NCI-H748 treated with DMSO at 0.1 percent for 48 hours (cell line): ENCODE measurements at regions not wholly inside any gene's neighbourhood (a gene's known extent, or its start where the extent isn't known, plus 50 kb on each side); places are given as distances from the start of the nearest gene placed in this dataset.

Experiments used
- DNase-seq: peaks from one replicate; lab custom pipeline; 2025; lab: John Stamatoyannopoulos, UW

DNA sequence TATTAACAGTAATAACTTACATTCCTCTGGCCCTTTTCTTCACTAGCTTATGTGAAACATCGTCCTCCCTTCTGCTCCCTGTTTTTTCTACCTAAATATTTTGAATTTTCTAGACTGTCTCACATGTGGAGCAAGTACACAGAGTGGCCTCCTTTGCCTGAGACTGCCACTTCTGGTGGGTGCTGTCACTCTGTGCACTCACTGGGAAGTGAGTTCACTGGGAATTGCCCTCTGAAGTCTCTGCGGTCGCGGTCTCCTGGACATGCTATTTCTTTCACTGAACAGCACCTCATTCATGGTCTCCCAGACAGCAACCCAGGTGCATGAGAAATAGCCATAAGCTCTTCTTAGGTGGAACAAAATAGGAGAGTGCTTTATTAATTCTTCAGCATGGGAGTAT lies 1179.7 kb upstream of the ADGRL3 start:
- DNase-seq = no peak

DNA sequence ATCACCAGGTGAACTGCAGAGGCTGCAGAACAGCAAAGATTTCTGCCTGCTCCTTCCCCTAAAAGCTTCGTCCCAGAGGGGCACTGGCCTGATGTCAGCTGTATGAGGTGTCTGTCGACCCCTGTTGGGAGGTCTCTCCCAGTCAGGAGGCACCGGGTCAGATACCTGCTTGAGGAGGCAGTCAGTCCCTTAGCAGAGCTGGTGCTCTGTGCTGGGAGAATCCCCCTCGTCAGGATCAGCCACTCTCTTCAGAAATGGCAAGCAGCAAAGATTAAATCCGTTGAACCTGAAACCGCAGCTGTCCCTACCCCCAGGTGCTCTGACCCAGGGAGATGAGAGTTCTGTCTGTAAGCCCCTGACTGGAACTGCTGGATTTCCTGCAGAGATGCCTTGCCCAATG lies 1166.3 kb upstream of the ADGRL3 start:
- no peak for DNase-seq

DNA sequence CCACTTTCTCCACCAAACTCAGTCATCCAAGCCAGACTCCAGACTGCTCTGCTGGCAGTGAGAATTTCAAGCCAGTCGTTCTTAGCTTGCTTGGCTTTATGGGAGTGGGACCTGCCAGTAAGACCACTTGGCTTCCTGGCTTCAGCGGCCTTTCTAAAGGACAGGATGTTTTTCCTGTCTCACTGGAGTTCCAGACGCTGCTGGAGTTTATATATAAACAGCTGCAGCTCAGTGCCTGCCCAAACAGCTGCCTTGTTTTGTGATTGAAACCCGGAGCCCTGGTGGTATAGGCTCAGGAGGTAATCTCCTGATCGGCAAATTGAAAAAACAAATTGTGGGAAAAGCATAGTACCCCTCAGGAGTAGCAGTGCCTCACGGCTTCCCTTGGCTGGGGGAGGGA lies 1165.8 kb upstream of the ADGRL3 start:
- DNase-seq = no peak

DNA sequence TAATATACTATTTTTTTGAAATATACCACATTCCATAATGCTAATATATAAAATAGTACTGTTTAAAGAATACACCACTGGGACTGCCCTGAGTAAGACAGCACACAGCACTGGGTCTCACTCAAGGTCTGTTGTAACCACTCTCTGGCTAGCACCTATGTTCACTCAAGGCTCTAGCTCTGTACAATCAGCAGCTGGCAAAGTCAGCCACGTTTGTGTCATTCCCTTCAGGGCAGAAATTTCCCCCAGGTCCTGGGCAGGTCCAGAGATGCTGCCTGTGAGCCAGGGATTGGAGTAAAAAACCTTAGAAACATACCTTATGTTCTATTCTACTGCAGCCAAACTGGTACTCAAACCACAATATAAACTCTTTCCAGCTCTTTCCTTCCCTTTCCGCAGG lies 1160.2 kb upstream of the ADGRL3 start:
- DNase-seq = no peak

DNA sequence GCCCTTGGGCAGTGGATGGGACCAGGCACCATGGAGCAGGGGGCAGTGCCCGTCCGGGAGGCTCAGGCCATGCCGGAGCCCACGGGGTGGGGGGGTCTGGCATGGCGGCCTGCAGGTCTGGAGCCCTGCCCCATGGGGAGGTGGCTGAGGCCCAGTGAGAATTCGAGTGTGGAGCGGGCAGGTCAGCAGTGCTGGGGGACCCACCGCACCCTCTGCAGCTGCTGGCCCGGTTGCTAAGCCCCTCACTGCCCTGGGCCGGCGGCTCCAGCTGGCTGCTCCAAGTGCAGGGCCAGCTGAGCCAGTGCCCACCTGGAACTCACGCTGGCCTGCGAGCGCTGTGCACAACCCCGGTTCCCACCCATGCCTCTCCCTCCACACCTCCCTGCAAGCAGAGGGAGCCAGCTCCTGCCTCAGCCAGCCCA lies 1157.9 kb upstream of the ADGRL3 start:
- no peak for DNase-seq

DNA sequence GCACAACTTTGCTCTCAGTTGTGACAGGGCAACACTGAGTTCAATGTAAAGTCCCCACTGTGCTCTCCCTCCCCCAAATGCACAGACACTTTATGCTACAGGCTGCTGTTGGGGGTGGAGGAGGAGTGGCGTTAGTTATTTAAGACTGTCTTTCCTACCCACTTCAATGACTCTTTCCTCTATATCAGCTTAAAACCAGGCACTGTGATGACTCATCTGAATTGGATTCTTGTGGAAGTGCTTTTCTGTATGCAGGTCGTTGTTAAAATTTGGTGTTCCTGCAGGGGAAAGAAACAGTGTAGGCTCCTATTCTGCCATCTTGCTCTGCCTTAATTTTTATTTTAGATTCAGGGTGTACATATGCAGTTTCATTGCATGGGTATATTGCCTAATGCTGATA lies 1157.2 kb upstream of the ADGRL3 start:
- DNase-seq = no peak

DNA sequence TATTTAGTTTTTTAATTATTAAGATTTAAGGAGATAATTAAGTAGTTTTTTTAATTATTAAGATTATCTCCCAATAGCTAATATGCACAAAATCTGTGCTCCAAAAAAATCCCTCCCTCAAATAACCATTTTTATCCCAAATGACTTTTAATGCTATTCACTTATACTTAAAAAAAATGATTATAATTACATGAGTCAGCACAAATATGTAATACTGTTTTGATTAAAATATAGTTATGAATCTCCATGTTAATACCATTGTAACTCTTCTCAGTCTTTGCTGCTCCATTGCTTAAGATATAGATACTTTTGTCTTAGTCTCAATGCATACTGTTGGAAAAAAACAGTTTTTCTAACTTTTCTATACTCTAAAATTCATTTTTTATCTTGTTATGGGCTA lies 1121.1 kb upstream of the ADGRL3 start:
- DNase-seq = no peak

DNA sequence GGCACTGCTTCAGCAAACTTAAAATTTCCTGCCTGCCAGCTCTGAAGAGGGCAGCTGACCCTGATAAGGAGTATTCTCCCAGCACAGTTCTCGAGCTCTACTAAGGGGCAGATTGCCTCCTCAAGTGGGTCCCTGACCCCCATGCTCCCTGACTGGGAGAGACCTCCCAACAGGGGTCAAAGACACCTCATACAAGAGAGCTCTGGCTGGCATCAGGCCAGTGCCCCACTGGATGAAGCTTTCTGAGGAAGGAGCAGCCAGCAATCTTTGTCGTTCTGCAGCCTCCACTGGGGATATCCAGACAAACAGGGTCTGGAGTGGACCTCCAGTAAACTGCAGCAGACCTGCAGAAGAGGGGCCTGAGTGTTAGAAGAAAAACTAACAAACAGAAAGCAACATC lies 1118.3 kb upstream of the ADGRL3 start:
- DNase-seq = no peak

DNA sequence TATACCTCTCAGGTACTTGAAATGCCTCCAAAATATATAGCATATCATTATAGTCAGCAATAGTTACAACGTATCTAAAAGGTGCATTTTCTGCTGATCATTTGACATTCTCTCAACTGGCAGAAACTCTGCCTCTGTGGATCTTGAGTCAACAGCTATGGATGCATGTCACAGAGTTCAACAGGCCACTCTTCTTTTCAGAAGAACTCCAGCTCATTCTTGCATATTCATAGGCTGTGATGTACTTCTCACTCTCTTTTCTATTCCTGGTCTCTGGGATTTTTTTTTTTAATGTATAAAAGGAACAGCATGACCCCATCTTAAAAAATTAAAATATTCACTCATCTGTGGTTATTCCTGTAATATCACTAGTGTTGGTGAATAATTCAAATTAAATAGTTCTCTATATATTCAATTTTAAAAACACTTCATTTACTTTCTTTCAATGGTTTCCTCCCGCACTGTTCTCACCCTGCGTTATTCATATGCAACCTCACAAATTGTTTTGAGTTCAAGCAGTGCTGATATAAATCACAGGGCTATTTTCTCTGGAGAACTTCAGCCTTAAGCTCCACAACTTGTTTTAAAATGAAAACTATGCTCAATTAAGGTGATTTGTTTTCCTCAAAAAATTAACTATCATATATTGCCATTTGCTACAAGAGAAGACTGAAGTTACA lies 1111.2 kb upstream of the ADGRL3 start:
- no peak for DNase-seq

DNA sequence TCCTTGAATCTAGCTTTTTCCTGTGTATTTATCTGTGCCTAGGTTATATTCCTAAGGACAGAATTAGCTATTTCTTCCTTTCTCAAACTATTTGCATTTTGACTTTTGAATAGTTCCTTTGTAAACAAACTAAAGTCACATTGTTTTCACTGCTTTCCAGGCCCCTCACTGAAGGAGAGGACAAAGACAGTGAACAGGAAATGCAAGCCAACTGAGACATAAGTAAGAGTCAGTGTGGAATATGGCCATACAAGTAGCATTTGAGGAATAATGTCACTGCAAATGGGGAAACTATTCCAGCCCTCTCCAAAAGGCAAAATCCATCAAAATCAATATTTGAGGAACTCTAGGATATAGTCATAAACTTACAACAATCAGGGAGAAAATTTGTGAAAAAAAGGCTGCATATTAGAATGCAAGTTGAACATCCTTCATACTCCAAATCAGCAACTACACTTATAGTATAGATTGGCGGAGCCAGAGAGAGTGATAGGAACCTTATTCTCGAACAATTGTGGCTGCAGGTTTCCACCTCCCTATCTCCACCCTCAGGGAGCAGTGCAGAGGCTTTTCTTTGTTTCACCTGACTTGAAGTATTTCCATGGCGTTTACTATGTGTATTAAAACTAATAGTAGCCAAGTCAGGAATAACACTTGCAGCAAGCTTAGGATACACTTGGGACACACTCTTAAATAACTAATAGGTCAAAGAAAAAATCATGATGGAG lies 1110.4 kb upstream of the ADGRL3 start:
- DNase-seq = no peak

DNA sequence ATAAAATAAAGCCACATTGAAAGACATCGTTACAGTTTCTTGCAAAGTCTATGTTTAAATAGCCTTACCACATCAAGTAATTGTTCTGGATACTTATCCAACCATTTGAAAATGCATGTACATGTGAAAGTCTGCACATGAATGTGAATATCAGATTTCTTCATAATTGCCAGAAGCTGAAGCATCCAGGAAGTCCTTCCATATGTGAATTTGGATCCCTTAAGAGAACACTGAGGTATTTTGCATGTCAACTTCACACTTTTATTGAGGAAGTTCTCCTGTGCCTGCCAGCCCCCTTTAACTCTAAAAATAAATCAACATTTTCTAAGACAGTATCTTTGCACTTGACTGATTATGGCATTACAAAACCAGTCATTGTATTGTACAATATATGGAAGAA lies 1103.5 kb upstream of the ADGRL3 start:
- no peak for DNase-seq

DNA sequence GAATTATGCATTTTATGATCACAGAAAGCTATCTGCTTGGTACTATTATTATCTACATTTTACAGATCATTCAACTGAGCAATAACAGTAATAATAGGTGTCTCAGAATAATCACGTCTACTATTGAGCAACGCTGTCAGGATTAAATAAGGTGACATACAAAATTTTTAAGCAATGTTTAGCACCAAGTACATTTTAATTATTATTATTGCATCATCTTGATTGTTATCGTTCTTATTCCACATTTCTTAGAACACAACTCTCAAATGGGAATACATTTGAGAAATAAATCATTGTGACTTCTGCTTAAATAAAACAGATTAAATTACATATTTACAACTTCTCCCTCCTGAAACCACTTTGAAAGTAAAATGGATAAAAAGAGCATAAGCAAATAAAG lies 1083.5 kb upstream of the ADGRL3 start:
- DNase-seq = no peak

DNA sequence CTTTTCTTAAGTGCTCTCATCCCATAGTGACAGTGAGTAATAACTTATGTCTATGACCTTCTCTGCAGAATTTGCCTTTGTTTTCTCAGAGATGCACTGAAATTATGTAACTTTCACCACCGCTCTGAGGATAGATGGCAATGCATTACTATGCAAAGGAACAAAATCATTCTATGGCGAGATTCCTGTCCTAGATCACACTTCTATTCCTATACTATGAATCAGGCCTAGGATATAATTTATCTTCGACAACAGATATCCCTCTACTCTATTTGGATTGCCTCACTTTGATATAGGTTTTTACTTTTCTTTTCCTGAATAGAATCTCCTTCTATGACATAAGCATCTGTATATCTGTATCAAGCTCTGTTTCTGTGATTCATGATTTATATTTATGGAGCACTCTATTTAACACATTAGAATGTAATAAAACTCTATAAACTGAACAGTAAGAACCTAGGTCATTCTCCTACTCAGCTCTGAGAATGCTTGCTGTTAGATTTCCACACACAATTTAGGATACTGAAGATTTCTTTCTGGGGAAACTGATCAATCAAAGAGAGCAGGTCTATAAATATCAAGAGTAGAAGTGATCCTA lies 1082.3 kb upstream of the ADGRL3 start:
- DNase-seq = no peak

DNA sequence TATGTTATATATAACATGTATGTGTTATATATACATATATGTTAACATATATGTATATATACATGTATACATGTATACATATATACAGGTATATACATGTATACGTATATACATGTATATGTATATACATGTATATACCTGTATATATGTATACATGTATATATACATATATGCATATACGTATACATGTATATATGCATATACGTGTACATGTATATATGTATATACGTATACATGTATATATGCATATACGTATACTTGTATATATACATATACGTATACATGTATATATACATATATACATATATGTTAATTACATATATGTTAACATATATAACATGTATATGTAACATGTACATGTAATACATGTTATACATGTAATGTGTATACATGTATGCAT lies 1077.3 kb upstream of the ADGRL3 start:
- no peak for DNase-seq

DNA sequence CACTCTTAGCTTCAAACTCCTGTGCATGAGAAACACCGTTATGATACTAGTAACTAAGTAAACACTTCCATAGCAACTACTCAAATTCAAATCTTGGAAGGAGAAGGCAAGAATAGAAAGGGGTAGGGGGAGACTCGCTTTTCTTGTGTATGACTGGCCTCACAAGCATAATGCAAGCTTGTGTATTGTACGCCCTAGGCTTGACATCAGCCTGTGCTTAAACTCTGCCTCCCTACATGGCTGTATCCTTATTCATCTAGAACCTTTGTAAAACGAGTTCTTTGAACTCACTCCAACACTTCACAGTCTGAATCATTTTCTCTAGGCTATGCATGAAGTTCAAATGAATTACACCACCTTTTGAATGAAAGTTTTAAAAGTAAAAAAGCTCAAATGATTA lies 1071.2 kb upstream of the ADGRL3 start:
- DNase-seq = no peak

DNA sequence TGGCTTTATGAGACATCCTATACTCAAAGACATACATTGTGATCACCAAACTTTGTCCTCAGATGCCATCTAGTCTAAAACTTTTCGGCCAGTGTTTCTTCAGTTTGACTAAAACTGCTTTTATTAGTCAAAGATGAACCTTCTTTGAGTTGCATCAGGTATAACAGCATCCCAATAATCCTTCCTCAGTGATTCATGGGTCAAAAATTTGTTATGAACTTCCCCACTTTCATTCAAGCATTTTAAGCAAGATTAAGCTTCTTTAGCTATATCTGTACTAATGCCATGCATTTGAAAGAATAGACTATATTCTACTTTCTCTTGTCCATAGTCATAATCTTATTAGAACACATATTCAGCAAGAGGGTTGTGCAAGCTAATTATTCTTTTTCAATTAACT lies 1070.4 kb upstream of the ADGRL3 start:
- DNase-seq = no peak

DNA sequence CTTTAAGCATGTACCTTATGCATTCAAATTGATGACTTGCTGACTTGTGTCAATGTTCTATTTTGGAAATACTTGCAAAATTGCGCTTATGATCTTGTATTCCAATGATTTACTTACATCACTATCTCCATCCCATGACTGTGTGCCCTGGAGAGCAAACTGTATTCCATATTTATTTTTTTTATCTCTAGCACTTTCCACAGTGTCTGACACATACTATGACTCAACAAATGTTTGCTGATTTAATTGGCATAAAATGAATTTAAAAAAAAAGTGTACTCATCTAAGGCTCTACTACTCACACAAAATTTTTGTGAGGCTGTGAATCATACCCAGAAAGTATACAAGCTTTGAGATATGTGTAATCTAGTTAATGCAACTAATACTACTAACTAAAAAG lies 1066.8 kb upstream of the ADGRL3 start:
- DNase-seq = no peak

DNA sequence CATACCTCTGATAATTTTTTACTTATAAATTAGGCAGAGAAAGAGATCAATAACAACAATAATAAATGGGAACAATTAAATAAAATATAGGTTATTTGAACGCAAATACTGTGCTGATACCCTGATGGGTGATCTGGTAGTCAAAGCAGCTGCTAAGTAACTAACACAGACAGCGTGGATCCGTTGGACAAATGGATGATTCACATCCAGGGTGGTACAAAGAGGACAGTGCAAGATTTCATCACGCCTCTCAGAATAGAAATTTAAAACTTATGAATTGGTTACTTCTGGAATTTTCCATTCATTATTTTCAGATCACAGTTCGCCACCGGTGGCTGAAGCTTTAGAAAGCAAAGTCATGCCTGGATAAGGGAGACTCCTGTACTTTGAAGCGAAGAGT lies 1066.0 kb upstream of the ADGRL3 start:
- no peak for DNase-seq

DNA sequence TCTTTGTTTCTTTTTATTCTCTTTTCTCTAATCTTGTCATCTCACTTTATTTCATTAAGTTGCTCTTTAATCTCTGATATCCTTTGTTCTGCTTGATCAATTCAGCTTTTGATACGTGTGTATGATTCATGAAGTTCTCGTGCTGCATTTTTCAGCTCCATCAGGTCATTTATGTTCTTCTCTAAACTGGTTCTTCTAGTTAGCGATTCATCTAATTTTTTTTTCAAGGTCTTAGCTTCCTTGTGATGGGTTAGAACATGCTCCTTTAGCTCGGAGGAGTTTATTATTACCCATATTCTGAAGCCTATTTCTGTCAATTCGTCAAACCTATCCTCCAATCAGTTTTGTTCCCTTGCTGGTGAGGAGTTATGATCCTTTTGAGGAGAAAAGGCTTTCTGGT lies 1045.0 kb upstream of the ADGRL3 start:
- no peak for DNase-seq

DNA sequence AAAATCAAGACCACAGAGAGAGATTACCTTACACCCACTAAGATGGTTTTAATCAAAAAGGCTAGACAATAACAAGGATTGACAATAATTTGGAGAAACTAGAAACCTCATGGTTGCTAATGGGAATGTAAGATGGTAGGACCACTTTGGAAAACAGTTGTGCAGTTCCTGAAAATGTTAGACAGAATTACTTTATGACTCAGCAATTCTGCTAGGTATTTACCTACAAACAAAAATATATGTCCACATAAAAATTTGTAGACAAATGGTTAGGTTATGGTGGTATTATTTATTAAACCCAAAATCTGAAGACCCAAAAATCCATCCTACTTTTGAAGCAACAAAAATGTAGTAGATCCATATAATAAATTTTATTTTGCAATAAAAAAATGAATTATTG lies 1027.0 kb upstream of the ADGRL3 start:
- no peak for DNase-seq

DNA sequence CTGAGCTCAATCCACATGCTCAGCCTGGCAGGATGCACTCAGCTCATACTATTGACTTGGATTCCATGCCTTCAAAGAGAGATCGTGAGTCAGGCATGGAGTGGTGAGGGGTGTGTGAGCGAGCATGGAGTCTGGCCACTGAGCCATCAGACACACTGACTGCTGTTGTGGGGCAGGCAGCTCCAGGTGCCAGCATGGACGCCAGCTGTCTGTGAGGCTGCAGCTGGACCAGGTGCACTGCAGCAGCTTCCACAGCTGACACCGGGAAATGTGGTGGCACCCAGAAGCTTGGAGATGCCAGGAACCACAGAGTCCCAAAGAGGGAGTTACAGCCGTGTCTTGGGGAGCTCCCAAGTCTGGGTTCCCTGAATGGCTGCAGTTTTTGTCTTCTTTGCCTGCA lies 1026.4 kb upstream of the ADGRL3 start:
- DNase-seq = no peak

DNA sequence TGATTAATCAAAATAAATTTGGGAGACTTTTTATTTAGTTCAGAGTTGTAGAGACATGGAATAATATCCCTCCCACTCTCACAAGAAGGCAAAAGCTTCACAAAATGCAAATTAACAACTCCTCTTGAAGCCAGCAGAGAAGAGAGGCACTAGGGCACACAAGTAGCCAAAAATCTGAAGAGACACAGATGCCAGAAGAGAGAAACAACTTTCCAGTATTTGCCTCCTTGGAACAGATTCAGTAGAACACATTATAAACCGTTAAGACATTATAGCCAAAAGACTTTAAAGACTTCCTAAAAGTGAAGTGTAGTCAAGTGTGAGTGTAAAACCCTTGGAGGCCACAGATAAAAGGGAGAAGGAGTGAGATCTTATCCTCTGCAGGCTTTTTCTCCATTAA lies 1024.9 kb upstream of the ADGRL3 start:
- DNase-seq = no peak

DNA sequence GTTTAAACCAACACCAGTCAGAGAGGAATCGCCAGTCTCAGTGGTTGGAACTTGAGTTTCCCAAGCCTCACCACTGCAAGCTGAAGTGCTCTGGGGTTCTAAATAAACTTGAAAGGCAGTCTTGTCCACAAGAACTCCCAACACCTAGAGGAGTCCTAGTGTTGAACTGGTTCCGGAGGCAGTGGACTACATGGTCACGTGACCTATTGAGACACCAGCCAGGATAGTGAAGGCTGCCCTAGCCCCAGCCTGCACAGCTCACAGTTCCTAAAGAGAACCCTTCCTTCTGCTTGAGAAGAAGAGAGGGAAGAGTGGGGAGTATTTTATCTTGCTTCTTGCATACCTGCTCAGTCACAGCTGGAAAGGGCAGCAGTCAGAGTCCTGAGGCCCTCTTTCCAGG lies 1012.7 kb upstream of the ADGRL3 start:
- DNase-seq = no peak

DNA sequence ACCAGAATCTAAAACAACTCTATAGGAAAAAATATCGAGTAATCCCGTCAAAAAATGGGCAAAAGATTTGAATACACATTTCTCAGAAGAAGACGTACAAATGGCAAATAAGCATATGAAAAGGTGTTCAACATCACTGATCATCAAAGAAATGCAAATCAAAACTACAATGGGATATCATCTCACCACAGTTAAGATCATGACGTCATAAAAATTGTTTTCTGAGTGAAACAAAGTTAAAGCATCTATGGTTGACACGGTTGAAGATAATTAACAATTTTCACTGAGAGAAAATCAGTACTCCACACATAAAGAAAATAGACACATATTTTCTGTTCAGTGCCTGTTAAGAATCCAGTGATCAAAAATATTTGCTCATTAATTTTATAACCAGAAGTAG lies 1010.8 kb upstream of the ADGRL3 start:
- no peak for DNase-seq
